ENCODE measurements at regions not wholly inside any gene's neighbourhood (a gene's known extent, or its start where the extent isn't known, plus 50 kb on each side); places are given as distances from the start of the nearest gene placed in this dataset.

DNA sequence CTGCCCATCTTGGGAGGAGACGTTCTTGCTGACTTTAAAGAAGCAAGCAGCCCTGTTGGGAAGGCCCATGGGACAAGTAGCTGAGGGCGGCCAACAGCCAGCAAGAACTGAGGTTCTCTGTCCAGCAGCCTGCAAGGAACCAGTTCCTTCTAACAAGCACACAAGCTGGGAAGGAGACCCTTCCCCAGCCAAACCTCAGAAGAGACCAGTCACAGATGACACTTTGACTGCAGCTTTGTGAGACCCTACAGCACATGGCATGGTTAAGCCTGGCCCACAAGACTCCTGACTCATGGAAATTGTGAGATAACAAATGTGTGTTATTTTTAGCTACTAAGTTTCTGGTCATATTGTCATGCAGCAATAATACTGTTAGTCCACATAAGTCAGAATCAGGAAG lies 99.9 kb downstream of the PRLHR start:
- Histone ChIP-seq H3K27me3 (no peaks in the 10 kb centered on the region), H3K4me3 (no peak overlapping the region), H3K27ac (no peak overlapping the region), H3K36me3 (no peaks in the 10 kb centered on the region), H3K9me3 (no peaks in the 10 kb centered on the region), H3K4me1 (no peaks in the 10 kb centered on the region)
- TF ChIP-seq POLR2A (IDR thresholded peaks at IDR 0.05) (no peak), POLR2AphosphoS5 (IDR thresholded peaks at IDR 0.05) (no peak), EP300 (IDR thresholded peaks at IDR 0.05) (no peak)
- TF ChIP-seq, protein P1, sequence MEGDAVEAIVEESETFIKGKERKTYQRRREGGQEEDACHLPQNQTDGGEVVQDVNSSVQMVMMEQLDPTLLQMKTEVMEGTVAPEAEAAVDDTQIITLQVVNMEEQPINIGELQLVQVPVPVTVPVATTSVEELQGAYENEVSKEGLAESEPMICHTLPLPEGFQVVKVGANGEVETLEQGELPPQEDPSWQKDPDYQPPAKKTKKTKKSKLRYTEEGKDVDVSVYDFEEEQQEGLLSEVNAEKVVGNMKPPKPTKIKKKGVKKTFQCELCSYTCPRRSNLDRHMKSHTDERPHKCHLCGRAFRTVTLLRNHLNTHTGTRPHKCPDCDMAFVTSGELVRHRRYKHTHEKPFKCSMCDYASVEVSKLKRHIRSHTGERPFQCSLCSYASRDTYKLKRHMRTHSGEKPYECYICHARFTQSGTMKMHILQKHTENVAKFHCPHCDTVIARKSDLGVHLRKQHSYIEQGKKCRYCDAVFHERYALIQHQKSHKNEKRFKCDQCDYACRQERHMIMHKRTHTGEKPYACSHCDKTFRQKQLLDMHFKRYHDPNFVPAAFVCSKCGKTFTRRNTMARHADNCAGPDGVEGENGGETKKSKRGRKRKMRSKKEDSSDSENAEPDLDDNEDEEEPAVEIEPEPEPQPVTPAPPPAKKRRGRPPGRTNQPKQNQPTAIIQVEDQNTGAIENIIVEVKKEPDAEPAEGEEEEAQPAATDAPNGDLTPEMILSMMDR (IDR thresholded peaks at IDR 0.05) = no peak
- DNase-seq (ENCODE audit: low spot score in 2 of 2) = no peak
- 76% methylated on average over 2 of the region's 2 CpGs for WGBS

DNA sequence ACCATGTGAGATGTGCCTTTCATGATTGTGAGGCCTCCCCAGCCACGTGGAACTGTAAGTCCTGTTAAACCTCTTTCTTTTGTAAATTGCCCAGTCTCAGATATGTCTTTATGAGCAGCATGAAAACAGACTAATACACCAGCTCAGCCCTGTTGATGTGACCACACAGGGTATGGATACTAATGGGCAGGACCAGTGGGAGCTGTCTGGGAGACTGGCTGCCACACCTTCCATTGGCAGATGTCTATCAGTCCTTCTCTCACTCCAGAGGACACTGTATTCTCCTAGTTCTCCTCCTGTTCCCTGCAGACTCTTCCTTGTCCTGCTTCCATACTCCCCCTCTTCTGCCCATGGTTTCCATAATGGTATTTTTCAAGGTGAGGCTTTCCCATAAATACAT lies 104.4 kb downstream of the PRLHR start:
- Histone ChIP-seq H3K4me1 (no peaks in the 10 kb centered on the region), H3K9me3 (no peaks in the 10 kb centered on the region), H3K4me3 (no peak overlapping the region), H3K27me3 (no peaks in the 10 kb centered on the region), H3K36me3 (no peaks in the 10 kb centered on the region), H3K27ac (no peak overlapping the region)
- TF ChIP-seq, protein P1 (IDR thresholded peaks at IDR 0.05) = no peak
- TF ChIP-seq POLR2AphosphoS5 (IDR thresholded peaks at IDR 0.05) (no peak), EP300 (IDR thresholded peaks at IDR 0.05) (no peak), POLR2A (IDR thresholded peaks at IDR 0.05) (no peak)
- DNase-seq (ENCODE audit: low spot score in 2 of 2) = no peak
- 50% methylated on average over 1 of the region's 1 CpG for WGBS

DNA sequence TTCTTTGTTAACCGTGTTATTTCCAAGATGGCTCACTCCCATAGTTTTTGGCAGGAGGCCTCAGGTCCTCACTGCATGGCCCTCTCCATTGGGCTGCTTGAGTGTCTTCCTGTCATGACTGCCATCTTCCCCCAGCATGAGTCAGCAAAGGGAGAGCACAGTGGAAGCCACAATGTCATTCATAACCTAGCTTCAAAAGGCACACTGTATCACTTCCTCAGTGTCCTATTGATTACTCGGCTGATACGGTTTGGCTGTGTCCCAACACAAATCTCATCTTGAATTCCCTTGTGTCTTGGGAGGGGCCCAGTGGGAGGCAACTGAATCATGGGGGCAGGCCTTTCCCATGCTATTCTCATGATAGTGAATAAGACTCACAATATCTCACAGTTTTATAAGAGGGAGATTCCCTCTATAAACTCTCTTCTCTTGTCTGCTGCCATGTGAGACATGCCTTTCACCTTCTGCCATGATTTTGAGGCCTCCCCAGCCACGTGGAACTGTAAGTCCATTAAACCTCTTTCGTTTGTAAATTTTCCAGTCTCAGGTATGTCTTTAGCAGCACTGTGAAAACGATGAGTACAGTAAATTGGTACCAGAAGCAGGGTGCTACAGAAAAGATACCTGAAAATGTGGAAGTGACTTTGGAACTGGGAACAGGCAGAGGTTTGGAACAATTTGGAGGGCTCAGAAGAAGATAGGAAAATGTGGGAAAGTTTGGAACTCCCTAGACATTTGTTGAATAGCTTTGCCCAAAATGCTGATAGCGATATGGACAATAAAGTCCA lies 106.5 kb downstream of the PRLHR start:
- WGBS = 76% methylated on average over 7 of the region's 7 CpGs
- DNase-seq (ENCODE audit: low spot score in 2 of 2) = no peak
- TF ChIP-seq, protein P1 (IDR thresholded peaks at IDR 0.05) = no peak
- TF ChIP-seq EP300 (IDR thresholded peaks at IDR 0.05) (no peak), POLR2AphosphoS5 (IDR thresholded peaks at IDR 0.05) (no peak), POLR2A (IDR thresholded peaks at IDR 0.05) (no peak)
- Histone ChIP-seq H3K9me3 (no peaks in the 10 kb centered on the region), H3K27me3 (no peaks in the 10 kb centered on the region), H3K4me1 (no peaks in the 10 kb centered on the region), H3K27ac (no peak overlapping the region), H3K4me3 (no peak overlapping the region), H3K36me3 (no peaks in the 10 kb centered on the region)

DNA sequence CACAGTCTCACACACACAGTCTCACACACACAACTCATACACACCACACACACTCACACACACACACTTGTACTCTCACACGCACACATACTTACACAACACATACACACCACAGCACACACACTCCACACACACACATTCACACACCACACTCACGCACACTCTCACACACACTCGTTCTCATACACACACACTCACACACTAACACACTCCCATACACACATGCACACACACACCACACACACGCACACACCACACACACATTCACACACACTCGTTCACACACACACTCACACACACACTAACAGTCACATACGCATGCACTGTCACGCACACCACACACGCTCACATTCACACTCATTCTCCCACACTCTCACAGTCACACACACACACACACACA lies 109.8 kb downstream of the PRLHR start:
- Histone ChIP-seq H3K27me3 (no peaks in the 10 kb centered on the region), H3K4me1 (no peaks in the 10 kb centered on the region), H3K27ac (no peak overlapping the region), H3K9me3 (no peaks in the 10 kb centered on the region), H3K36me3 (no peaks in the 10 kb centered on the region), H3K4me3 (no peak overlapping the region)
- WGBS = 94% methylated on average over 8 of the region's 8 CpGs
- TF ChIP-seq, protein P1 (IDR thresholded peaks at IDR 0.05) = no peak
- TF ChIP-seq EP300 (IDR thresholded peaks at IDR 0.05) (no peak), POLR2AphosphoS5 (IDR thresholded peaks at IDR 0.05) (no peak), POLR2A (IDR thresholded peaks at IDR 0.05) (no peak)
- no peak for DNase-seq (ENCODE audit: low spot score in 2 of 2)

DNA sequence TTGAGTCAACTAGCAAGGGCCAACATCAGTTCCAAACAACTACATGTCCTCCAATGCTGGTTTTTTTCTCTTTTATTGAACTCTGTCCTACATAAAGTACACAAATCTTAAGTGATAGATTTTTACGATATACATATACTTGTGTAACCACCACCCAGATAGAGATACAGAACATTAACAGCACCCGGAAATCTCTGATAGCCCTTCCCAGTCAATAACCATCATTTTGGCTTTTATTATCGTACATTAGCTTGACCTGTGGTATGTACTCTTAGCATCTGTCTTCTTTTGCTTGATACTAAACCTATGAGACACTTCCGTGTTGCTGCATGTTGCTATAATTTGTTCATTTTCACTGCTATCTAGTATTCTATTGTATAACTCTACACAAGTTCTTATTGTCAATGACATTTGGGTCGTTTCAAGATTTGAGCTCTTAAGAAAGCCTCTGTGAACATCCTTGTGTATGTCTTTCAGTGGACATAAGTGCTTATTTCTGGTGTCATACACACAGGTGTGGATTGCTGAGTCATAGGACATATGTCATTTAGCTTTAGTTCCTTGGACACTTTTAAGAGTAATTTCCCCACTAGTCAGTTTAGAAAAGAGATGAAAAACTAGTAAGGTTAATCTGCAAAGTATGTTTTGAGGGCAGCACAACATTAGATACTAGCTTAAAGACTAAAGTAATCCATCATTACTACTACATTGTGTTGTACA lies 111.1 kb downstream of the PRLHR start:
- 89% methylated on average over 5 of the region's 5 CpGs for whole genome bisulfite sequencing
- DNase-seq (ENCODE audit: low spot score in 2 of 2) = no peak
- H3K4me1 ChIP-seq = no peaks in the 10 kb centered on the region
- TF ChIP-seq EP300 (IDR thresholded peaks at IDR 0.05) (no peak), POLR2A (IDR thresholded peaks at IDR 0.05) (no peak), POLR2AphosphoS5 (IDR thresholded peaks at IDR 0.05) (no peak)
- TF ChIP-seq, protein P1 (IDR thresholded peaks at IDR 0.05) = no peak
- no peak overlapping the region for H3K4me3 ChIP-seq
- H3K36me3 ChIP-seq = no peaks in the 10 kb centered on the region
- H3K9me3 ChIP-seq = no peaks in the 10 kb centered on the region
- H3K27ac ChIP-seq = no peak overlapping the region
- no peaks in the 10 kb centered on the region for H3K27me3 ChIP-seq

Data from suprapubic skin (tissue), 4 donors.